HG02943 (cell line): ENCODE measurements at regions not wholly inside any gene's neighbourhood (a gene's known extent, or its start where the extent isn't known, plus 50 kb on each side); places are given as distances from the start of the nearest gene placed in this dataset.

Experiments used
- ATAC-seq: cut with Tn5 transposase; IDR thresholded peaks from one replicate; pipeline ENCODE4 v1.9.1; 2021; ENCODE audit warnings: mild to moderate bottlenecking, low read depth, moderate library complexity; ENCODE audit not compliant: unreplicated experiment

- ATAC-seq = no peak
Observed at GRCh38 chr17:73749928-73750605, 105.8 kb upstream of the SDK2 start.

- no peak for ATAC-seq
Observed at GRCh38 chr17:73750975-73751374, 106.7 kb upstream of the SDK2 start.

GRCh38 chr17:73753751-73754496 lies 109.7 kb upstream of the SDK2 start:
- ATAC-seq = no peak

- ATAC-seq = no peak
Observed at GRCh38 chr17:73754886-73755400, 110.7 kb upstream of the SDK2 start.

GRCh38 chr17:73757420-73757819 lies 113.2 kb upstream of the SDK2 start:
- no peak for ATAC-seq

- ATAC-seq = no peak
Observed at GRCh38 chr17:73758245-73758644, 114.0 kb upstream of the SDK2 start.

- ATAC-seq = no peak
Observed at GRCh38 chr17:73759324-73759723, 115.1 kb upstream of the SDK2 start.

GRCh38 chr17:73759734-73760438 lies 115.6 kb upstream of the SDK2 start:
- ATAC-seq = no peak

- ATAC-seq = no peak
Observed at GRCh38 chr17:73760439-73760758, 116.2 kb upstream of the SDK2 start.

GRCh38 chr17:73765824-73766563 lies 121.7 kb upstream of the SDK2 start:
- no peak for ATAC-seq

GRCh38 chr17:73767696-73768095 lies 123.5 kb upstream of the SDK2 start:
- no peak for ATAC-seq

GRCh38 chr17:73768691-73769090 lies 124.4 kb upstream of the SDK2 start:
- no peak for ATAC-seq

GRCh38 chr17:73769479-73769878 lies 125.2 kb upstream of the SDK2 start:
- ATAC-seq = no peak

GRCh38 chr17:73770115-73770848 lies 126.0 kb upstream of the SDK2 start:
- no peak for ATAC-seq

- ATAC-seq = no peak
Observed at GRCh38 chr17:73770849-73771229, 126.6 kb upstream of the SDK2 start.

GRCh38 chr17:73772107-73772705 lies 128.0 kb upstream of the SDK2 start:
- ATAC-seq = no peak

GRCh38 chr17:73773702-73774101 lies 129.5 kb upstream of the SDK2 start:
- ATAC-seq = no peak

- no peak for ATAC-seq
Observed at GRCh38 chr17:73774852-73775251, 130.6 kb upstream of the SDK2 start.

- ATAC-seq = no peak
Observed at GRCh38 chr17:73776351-73777130, 132.3 kb upstream of the SDK2 start.
